GM19467 (cell line): ENCODE measurements at regions not wholly inside any gene's neighbourhood (a gene's known extent, or its start where the extent isn't known, plus 50 kb on each side); places are given as distances from the start of the nearest gene placed in this dataset.
"Not testable (repeated sequence)": the region's sequence is repeated elsewhere in the genome, so short reads cannot be mapped to it uniquely, and the experiment has no call there.

Experiments used
- ATAC-seq: cut with Tn5 transposase; IDR thresholded peaks from one replicate; pipeline ENCODE4 v1.9.1; 2021; ENCODE audit warnings: mild to moderate bottlenecking, moderate library complexity; ENCODE audit not compliant: unreplicated experiment

DNA sequence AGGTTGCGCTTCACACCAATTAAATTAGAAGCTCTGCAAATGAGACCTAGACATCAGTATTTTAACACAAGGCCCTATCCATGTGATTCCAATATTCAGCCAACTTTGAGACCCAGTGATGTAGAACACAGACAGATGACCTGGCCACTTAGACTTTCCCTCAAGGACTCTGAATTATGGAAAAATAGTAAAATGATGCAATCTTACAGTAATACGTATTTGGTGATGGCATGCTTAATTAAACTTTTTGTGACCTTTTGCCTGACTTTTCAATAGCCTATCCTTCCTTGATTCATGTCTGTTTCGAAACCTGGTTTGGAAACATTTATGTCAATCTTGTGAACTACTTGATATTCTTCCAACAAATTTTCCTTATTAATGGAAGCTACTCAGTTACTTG is 521.2 kb downstream of the KCNA4 start:
- ATAC-seq, result no peak

DNA sequence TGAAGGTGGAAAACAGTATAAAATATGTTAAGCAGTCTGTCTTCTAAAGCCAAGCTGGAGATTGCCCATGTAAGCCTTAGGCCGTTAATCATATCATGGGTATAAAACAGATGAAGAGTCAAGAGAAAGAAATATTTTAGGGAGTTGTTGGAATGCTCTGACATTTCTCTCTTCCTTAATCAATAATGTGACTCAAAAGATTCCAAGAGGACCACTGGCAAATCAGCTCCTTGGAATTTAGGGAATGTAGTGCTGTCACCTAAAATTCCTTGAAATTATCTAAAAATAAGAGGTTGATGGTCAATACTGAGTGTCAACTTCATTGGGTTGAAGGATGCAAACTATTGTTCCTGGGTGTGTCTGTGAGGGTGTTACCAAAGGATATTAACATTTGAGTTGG is 525.9 kb downstream of the KCNA4 start:
- no peak for ATAC-seq

DNA sequence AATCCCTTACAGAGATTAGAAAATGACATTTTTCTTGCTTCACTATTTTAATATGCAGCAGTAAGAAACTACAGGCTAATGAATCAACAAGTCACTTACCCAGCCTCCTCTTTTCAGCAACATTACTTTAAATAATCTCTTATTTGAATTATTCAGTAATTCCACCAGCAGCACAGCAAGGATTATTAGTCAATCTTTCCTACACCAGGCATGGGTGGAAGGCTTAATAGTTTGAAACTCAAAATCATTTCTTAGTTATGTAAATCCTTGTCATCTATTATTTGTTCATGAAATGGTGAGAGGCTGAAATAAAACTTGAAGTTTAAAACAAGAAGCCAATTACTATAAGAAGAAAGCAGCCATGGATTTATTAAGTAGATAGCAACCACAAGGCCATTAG is 530.5 kb downstream of the KCNA4 start:
- no peak for ATAC-seq

DNA sequence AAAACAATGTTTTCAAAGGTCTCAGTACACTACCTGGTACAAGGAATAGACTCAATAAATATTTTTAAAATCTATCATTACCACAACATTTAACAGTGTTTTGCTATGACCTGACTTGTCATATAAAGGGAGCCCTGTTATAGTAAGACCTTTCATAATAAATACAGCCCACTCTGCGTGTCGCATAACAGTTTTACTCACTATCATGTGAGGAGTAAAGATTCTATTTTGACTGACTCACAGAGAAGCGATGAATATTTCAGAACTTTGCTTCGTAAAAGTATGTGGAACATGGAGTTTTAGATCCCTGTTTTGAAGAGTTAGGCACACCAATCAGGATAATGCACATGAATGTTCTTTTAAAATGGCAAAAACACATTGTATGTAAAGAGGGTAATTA is 531.2 kb downstream of the KCNA4 start:
- ATAC-seq, result no peak

DNA sequence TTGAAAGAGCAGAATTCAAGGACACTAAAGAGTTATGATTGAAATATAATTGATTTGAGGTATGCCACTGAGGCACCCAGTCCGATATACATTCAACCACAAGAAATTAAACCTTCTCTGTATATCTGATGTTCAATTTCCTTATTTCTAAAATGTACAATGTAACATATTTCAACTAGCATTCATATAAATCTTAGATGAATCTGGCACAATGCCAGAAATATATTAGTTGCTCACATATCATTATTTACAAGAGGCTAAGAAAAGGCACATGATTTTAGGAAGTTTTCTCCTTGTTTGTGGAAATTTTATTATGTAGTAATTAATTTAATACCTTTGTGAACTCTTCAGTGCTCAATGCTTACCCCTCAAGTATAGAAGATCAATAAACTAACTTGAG is 532.3 kb downstream of the KCNA4 start:
- ATAC-seq, result no peak

- ATAC-seq, result no peak
These were observed 533.0 kb downstream of the KCNA4 start for GRCh38 chr11:29483831-29484230.

DNA sequence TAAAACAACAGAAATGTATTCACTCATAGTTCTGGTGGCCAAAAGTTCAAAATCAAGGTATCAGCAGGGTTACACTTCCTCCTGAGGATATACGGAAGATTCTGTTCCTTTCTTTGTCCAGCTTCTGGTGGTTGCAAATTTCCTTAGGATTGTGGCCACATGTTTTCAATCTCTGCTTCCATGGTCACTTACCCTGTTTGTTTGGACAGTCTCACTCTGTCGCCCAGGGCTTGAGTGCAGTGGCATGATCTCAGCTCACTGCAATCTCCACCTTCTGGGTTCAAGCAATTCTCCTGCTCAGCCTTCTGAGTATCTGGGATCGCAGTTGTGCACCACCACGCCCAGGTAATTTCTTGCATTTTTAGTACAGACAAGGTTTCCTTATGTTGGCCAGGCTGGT is 534.3 kb downstream of the KCNA4 start:
- no peak for ATAC-seq

- ATAC-seq, result no peak
These were observed 535.1 kb downstream of the KCNA4 start for GRCh38 chr11:29481738-29482137.

- no peak for ATAC-seq
These were observed 535.8 kb downstream of the KCNA4 start for GRCh38 chr11:29480981-29481380.

- ATAC-seq, result no peak
These were observed 558.6 kb downstream of the KCNA4 start for GRCh38 chr11:29458252-29458651.

DNA sequence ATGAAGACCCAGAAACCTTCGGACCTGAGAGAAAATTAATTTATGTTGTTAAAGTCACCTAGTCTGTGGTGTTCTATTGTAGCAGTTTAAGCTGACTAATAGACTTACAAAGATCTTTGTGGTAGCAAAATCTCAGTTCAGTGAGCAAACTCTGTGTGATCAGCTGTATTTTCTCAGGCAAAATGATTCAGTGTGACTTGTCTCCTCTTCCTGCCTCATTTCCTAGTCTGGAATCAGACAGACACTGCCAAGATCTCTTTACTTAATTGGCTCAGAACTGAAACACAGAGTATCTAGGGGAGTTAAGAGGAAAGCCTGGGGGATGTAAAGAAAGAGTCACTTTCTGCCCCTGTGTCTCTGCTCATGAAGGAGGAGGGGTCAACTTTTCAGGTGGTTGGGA is 564.7 kb downstream of the KCNA4 start:
- no peak for ATAC-seq

DNA sequence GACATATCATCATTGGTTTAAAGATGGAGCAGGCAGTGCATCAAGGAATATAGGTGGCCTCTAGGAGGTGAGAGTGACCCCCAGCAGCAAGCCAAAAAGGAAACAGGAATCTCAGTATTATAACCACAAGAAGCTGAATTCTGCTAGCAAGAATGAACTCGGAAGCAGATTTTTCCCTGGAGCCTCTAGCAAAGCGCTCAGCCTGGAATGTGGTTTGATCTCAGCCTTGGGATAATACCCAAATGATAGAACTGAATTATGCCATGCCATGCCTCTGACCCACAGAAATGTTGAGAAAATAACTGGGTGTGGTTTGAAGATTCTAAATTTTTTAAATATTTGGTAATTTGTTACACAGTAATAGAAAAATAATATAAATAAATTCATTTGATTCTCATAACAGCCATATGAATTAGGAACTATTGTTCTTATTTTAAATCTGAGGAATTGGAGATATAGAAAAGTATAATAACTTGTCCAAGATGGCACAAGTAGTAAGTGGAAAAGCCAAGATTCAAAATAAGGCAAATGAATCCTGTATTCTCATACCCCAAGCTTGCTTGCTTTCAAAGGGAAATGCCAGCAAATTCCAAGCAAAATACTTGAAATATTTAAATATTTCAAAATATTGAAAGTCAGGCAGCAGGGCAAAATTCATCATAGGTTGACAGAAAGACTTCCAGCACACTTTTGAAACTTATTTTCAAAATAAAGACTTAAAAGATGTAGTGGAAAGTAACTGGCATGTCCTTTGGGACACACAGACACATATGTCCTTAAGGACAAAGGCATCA is 567.4 kb downstream of the KCNA4 start:
- ATAC-seq, result no peak

DNA sequence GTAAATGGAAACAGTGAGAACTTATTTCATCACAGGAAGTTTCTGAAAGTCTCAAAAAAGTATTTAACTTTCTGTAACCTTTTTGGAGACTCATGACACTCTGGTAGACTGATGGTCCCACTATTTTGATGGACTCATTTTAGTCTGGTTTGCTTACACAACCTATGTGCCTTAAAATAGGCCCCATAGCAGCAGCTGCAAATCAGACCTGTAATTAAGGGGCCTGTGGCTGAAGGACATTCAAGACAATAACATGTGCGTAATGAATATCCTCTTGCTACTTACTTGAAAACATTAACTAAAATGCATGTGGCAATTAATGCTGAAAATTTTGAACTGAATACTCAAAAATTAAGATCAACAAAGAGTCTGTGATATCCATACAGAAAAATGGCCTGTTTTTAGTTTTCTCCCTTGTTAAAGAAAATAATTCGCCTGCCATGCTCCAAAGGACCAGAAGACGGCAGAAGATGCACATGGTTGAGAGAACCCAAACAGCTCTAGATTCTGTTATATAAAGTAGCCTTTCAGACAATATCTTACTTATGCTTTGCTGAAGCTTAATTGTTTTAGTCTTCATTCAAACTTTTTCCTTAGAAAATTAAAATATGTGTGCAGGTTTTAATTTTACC is 568.5 kb downstream of the KCNA4 start:
- no peak for ATAC-seq

DNA sequence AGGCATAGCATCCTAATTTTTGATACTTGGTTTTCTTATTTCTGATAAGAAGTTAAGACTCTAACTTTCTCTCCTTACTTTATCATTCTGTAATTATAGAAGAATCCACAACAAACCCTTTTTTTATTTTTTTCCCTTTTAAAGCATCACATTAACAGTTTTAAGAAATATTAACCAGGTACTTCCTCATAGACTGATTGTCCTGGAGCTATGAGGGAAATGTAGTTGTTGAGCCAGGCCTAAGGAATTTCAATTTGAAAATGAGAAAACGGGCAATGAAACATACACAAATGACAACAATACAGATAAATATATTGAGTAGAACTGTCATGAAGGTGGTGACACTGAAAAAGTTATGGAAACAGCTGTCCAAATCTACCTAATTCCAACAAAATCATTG is 569.0 kb downstream of the KCNA4 start:
- no peak for ATAC-seq

GRCh38 chr11:29446132-29446531 is 570.7 kb downstream of the KCNA4 start:
- ATAC-seq, result no peak

- ATAC-seq, result not testable (repeated sequence)
These were observed 571.6 kb downstream of the KCNA4 start for GRCh38 chr11:29445191-29445590.

DNA sequence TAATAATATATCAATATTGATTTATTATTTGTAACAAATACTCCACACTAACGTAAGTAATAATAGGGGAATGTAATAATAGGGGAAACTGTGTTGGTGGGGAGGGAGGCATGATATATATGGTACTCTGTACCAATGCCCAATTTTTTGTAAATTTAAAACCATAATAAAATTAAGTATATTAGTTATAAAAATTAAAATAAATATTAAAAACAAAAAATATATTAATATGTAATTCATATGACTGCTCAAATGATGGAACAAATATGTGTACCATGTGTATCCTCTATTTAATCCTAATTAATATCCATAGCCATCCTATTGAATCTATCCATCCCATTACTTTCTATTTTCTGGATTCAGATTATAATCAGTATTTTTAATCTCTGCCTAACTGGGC is 578.0 kb downstream of the KCNA4 start:
- ATAC-seq, result no peak

GRCh38 chr11:29435421-29435820 is 581.4 kb downstream of the KCNA4 start:
- no peak for ATAC-seq

GRCh38 chr11:29432719-29433325 is 584.0 kb downstream of the KCNA4 start:
- ATAC-seq, result no peak

- ATAC-seq, result no peak
These were observed 611.5 kb downstream of the KCNA4 start for GRCh38 chr11:29405305-29405704.

DNA sequence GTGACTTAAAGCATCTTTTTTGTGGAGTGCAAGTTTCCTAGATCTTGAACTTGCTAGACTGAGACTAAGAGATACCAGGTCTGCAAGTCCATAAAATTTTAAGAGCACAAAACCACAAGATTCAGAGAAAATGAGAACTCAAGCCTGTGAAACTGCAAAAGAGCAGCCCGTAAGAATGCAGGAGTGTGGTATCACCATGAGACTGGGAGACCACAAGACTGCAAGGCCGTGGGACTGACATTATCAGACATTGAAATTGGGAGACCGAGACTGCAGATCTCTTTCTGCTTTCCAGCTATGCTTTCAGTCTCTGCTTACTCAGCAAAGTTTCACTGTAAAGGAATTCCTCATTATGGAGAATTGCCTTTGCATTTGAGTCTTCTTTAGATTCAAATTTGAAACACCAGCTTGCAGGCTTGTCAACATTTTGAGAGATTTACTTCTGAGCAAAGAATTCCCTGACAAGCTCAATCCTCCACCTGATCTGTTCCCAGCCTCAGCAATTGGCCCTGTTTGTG is 621.2 kb downstream of the KCNA4 start:
- no peak for ATAC-seq

- no peak for ATAC-seq
These were observed 627.0 kb downstream of the KCNA4 start for GRCh38 chr11:29389793-29390192.
